GM18870 (cell line): ENCODE measurements at regions not wholly inside any gene's neighbourhood (a gene's known extent, or its start where the extent isn't known, plus 50 kb on each side); places are given as distances from the start of the nearest gene placed in this dataset.

Experiments
- ATAC-seq: cut with Tn5 transposase; IDR thresholded peaks from one replicate; pipeline ENCODE4 v1.9.1; 2021; ENCODE audit warnings: moderate library complexity; ENCODE audit not compliant: unreplicated experiment

DNA sequence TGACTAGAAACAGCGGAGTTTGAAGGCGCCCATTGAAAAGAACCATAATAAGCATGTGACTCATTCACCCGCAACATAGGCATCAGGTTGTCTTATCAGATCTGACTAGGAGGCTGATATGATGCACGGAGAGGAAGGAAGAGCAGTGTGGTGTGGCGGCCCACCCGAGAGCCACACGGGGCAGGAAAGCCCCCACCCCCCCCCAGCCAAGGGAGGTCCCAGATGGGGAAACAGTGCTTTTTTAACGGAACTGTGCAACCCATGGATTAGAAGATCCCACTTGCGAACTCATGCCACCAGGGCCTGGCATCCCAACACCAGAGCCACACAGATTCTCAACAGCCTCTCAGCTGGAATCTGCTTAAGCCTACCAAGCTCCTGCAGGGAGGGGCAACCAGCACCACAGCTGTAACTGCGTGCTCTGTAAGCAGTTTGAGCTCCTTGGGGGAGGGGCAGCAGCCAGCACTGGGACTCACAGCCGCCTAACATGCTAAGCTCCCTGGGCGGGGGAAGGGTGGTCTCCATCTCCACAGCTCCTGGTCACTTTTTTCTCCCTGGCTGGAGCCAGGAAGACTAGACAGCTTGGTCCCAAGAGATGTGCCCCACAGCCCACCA, 466.2 kb downstream of the PDGFC start:
- no peak for ATAC-seq

DNA sequence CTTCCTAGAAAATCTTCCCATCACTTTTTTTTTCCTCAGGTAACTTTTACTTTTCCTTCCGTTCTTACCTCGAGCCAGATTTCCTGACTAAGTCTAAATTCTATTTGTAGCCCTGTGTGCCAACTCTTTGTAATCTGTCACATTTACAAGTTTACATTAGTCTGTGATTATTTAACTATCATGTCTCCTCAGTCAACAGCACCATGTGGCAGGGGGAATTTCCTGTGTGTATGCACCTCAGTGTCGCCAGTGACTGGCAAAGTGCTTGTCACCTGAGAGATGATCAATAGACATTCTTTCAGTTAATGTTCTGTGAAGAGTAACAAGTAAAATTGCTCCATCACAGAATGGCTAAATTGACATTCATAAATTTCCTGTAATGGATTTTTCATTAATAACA, 468.5 kb downstream of the PDGFC start:
- ATAC-seq: no peak

DNA sequence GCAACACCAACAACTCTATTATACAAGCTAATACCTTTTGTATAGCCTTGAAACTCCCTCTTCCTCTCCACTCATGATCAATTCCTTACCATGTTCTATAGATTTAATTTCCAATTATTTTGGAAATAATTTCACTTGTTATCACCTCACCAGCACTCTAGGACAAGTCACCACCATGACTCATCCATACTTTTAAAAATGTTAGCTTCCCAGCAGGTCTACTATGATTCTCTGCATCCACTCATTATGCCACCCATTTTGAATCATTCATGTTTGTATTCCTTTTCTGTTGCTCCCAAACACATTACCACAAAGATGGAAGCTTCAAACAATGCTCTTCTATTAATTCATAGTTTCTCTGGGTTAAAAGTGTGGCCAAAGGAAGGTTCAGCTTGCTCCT, 469.6 kb downstream of the PDGFC start:
- ATAC-seq: no peak

DNA sequence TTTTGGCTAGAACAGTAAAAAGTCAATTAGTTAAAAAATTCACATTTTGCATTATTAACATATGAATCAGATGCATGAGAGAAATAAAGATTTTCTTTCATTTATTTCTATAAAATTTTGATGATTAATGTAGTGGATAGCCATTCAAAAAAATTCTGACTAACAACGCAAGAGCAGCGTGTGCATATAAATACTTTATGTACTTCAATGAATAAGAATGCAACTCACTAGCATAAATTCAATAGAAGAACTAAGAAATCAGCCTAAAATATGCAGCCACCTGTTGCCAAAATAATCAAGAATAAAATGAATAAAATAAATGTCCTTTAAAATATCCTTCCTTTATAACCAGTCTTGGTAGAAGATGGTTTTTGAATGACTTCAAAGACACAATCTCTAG, 471.9 kb downstream of the PDGFC start:
- ATAC-seq: no peak

DNA sequence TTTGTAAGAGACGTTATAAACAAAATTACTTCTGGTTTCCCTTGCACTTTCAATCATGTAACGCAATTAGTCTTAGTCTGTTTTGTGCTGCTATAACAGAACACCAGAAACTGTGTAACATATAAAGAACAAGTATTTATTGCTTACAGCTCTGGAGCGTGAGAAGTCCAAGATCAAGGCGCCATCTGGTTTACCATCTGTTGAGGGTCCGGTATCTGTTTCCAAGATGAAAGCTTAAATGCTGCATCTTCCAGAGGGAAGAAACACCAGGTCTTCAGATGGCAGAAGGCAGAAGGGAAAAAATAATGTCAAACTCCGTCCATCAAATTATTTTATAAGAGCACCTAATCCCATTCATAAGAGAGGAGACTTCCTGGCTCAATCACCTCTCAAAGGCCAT, 474.1 kb downstream of the PDGFC start:
- ATAC-seq: no peak

DNA sequence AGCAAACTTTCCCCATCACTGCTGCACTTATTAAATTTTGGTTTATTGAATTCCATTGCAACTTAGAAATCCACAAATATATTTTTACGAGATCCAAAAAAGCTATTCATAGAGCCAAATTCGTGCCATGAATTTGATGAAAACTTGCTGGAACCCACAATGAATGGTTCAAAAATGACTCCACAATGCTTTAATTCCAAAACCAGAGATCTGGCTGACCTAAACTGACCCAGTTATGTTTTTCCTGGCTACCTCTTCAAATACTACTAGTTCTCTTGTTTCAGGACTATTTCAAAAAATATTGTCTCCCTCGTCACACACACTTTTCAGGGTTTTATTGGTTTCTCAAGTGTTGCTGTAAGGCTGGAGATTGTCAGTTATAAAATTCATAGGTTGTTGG, 474.8 kb downstream of the PDGFC start:
- ATAC-seq: no peak

DNA sequence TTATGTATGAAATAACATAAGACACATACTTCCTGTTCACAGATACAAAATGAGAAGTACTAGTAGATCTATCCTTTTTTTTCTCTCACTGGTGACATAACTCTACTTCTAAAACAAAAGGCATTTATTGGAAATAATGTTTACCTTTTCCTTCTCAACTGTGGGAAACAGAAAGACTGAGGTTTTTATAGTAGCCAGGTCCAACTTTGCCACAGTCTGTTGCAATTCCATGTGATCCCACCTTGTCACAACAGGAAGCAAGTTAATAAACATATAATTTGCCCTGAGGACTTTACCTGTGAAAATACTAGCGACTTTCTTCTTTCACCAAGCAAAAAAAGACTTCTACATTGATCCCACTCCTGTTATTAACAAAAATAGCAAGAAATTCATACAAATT, 475.8 kb downstream of the PDGFC start:
- no peak for ATAC-seq

DNA sequence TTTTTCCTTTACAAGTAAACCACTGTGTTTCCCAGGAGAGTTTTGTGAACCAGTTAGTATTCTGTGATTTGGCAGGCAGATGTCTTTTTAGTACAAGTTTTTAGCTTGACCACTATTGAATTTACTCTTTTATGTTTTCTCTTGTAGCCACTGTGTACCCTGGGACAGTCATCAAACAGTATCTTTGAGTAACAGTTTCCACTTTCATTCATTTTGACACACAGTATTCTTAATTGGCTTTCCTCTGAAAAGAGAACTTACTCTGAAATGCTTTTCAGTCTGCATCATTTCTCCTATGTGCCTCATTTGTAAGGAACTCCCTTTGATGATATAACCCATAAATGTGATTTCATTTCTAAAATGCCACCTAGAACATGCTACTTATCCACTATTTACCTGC, 476.5 kb downstream of the PDGFC start:
- ATAC-seq: no peak

DNA sequence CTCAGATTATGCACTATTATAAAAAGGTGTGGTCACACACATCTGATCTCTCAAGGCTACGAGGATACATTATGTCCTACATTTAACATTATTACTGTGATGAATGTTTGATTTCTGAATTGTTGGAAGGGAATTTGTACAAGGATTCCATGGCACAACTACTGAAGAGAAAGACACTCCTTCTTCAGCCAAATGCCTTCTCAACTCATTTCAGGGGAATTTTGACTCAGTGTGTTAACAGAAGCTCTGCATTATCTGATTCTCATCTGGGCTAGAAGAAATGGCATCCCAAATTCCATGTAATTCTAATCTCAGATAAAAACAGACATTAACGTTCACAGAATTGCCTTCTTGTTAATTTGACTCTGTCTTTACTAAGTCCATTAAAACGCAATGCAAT, 477.7 kb downstream of the PDGFC start:
- ATAC-seq: no peak

DNA sequence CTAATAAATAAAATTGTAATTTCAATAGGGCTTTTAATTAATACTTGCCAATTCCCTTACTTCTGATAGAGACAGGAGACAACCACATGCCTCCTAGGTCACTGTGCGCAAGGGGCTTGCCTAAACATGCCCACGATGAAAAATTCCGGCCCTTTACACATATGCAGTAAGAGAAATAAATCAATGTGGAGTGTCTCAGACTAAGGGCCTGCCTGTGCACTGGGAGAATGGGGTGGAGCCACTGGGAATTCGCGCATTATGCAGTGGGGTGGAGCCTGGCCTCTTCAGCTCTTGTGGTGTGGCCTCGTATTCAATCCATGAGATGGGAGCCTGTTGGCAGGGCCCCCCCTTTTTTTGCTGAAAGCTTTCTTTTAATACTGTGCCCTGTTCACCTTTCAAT, 484.5 kb downstream of the PDGFC start:
- ATAC-seq: no peak

DNA sequence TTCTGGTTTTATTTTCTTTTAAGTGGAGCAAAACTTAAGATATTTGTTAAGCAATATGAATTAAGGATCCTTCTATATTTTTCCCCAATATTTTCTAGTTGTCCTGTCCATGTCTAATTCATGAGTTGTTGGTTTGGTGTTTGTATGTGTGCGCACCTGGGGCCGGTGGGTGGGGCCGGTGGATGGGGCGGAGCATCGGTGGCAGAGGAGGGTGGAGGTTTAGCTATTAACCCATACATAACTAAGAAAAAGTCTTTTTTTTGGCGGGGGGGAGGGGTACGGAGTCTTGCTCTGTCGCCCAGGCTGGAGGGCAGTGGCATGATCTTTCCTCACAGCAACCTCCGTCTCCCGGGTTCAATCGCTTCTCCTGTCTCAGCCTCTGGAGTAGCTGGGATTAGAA, 489.8 kb downstream of the PDGFC start:
- ATAC-seq: no peak

DNA sequence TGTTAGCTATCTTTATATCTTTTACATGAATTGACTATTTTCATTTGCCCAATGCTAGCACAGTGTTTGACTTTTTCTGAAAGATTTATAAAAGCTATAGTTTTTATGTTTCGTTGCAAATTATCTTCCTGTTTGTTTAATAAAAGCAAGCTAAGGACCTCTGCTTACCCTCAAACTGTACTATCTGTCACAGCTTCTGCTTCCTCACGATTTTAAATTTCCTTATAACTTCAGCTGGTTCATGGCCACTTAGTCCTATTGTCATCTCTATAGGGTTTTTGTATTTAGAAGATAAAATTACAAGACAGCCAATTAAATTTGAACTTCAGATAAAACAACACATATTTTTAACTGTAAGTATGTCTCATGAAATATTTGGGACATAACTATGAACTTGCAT, 494.0 kb downstream of the PDGFC start:
- ATAC-seq: no peak

DNA sequence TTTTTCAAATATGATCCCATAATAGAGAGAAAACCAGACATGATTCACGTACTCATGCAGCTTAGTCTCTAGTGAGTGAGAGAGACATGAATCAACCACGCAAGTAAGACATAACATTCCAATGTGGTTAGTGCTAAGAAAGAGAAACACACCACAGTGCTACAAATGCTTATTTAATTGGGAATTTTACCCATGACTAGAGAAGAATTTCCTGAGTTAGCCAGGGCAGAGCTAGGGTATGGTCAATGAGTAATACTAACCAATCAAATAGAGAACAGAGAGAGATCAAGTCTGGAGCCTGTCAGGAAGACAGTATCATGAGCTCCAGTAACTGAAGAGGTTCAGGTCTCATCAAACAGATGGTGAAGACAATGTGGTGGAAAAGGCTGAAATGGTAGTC, 495.2 kb downstream of the PDGFC start:
- no peak for ATAC-seq

DNA sequence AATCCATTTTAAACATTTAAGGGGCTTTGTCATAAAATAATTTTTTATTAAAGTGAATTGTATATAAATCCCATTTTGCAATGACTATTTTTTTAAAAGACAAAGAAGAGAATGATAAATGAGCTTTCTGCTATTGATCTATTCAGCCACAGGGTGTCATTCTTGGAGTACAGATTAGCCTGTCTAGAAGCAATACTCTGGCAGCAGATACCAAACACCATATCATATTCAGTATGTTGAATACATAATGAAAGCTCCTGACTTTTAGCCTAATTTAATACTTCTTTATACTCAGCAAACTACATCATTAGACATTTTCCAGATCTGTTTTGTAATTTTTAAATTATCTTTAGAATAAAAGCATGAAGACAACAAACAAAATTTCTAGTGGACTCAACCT, 496.3 kb downstream of the PDGFC start:
- no peak for ATAC-seq

DNA sequence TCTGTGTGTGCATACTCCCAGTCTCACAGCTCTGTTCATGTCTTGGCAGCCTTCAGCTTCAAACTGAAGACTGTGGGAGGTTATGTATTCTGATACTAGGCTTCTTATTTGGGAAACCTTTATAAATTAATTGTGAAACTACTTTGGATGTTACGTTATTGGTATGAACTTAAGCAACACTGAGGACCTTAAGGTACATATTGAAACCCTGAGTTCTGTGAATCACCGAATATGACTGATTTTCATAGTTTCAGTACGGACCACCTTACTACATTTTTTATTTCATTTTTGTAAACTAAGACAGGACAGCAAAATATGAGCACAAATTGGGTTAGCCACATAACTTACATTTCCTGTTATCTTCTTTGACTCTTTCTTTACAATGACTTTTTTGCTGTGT, 498.4 kb downstream of the PDGFC start:
- ATAC-seq: peak; percentile 61

DNA sequence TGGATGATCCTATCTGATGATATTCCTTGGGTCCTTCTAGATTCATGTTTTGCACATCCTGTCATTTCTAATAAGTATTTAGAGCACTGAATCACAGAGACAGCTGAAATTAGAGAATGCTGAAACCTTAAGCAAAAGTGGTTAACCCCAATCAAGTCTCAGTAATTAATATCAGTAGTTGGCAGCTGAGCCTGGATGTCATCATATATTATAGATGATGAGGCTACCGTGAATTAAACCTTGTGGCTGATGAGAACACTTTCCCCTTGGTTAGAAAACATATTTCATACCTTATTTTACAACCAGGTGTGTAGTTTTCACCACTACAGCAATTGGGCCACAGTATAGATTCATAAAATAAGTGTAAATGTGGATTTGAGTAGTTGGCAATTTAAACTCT, 499.0 kb downstream of the PDGFC start:
- ATAC-seq: peak; percentile 18

DNA sequence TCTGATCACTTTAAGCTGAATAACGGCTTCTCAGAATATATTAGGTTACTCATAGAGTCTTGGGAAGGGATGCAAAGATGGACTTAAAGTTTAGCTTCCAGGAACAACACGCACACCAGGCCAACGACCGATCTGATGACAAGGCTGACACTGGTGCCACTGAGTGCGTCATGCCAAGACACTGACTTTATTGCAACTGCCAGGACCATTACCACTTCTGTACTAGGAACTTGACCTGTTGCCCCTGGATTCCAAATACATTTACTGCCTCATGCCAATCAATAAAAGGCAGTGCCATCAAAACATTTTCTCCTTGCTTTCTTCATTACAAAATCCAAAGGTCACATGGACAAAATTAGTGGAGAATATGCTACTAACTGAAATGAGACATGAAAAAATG, 505.9 kb upstream of the CTSO start:
- no peak for ATAC-seq

DNA sequence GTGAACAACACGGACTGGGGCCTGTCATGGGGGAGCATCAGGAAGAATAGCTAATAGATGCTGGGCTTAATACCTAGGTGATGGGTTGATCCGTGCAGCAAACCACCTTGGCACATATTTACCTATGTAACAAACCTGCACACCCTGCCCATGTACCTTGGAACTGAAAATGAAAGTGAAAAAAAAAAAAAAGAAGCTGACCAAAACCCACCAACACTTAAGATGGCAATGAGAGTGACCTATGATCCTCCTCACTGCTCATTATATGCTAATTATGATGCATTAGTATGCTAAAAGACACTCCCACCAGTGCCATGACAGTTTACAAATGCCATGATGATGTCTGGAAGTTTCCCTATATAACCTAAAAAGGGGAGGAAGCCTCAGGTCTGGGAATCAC, 503.2 kb upstream of the CTSO start:
- no peak for ATAC-seq

DNA sequence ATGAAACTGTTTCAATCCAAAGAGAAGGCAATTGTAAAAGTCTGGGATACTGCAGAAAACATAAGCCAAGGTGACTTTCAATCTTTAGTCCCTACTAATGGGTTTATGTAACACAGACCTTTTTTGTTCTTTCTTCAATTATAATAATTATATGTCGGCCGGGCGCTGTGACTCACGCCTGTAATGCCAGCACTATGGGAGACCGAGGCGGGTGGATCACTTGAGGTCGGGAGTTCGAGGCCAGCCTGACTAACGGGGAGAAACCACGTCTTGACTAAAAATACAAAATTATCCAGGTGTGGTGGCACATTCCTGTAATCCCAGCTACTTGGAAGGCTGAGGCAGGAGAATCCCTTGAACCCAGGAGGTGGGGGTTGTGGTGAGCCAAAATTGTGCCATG, 489.8 kb upstream of the CTSO start:
- no peak for ATAC-seq

DNA sequence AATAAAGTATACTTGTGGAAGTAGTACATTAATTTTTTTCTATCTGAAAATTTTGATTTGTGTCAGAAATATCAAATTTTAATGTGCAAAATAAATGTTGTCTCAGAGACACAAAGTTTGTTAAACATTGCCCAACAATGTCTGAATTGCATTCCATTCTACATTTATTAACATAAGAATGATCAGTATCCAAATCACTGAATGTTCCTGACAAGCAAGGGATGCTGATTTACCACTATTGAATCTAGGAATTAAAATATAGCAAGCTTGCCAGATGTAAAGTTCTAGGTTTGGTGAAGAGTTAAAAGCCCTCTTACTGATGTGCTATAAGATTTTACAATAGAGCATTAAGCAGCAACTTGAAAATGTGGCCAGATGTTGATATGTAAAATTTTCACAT, 489.2 kb upstream of the CTSO start:
- ATAC-seq: no peak

DNA sequence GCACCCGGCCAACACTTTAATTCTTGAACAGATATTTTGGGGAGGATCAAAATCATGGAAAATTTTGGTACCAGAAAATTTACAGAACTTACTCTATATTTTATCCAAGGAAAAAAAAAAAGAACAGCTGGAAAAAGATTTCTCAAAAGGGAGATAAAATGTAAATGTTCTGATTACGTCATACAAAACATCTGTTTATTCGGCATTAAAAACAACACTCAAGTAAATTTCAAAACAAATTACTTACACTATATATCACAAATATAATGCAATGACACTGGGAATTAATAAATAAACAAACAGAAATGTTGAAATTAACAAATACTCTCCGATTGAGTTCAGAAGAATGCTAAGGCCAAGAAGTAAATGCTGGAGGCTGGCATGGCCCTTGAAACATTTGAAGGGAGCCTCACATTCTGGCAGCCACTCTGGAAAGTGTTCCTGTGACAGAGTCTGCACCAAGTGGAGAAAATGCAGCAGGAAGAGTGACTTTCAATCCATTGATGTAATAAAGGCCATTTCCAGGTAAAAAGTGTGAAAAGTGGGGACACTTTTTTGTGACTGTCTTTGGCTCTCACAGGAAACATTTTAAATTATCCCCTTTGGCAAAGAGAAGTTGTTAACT, 486.0 kb upstream of the CTSO start:
- ATAC-seq: no peak

DNA sequence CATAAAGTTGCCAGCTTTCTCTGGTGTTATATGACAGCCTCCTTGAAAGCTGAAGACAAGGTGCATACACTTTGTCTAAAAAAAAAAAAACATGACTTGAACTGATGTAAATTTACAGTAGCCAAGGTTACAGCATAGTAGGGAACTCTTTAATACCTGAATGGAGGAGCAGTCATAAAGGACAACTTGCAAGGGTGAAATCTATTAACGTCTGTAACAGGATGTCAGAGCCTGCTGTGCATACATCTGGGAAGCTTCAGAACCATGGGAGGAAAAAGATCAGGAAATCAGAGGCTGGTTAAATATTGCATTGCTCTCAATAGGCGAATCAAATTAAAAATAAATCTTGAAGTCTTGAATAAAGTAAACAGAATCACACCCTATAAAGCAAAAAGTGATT, 484.0 kb upstream of the CTSO start:
- no peak for ATAC-seq

DNA sequence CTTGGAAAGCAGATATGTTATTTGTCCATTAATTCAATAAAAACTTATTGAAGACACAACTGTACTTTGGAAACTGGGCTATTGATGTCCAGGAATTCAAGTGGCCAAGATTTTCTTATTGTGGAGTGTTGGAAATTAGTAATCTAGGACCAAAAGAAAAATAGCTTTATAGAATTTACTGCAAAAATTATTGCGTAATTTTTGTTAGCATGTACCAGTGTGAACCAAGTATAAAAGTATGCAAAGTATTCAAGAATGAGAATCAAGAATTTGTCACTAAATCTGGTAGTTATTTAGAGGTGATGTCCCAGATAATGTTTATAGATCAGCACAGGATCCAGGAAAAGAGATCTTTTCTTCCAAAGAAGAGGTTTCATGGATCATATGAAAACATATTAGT, 468.9 kb upstream of the CTSO start:
- no peak for ATAC-seq
